ENCODE measurements at regions not wholly inside any gene's neighbourhood (a gene's known extent, or its start where the extent isn't known, plus 50 kb on each side); places are given as distances from the start of the nearest gene placed in this dataset.

DNA sequence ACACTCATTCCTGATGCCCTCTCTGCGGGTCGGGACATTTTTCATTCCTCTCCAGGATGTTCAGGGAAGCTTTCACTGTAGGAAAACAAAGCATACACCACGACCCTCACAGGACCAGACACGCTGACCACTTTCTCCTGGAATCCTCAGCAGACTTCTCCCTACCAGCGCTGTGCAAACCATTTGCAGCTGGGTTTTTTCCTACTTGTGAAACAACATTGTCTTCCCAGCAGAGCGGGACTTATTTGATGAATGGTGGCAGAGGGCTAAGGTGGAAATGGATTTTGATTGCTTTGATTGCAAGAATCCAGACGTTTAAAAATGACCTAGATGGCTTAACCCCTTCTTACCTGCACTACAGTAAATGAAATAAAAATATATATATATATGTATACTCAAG is 265.9 kb downstream of the TBC1D4 start:
- no peak for TF ChIP-seq CTCF (IDR thresholded peaks at IDR 0.05)
- TF ChIP-seq POLR2AphosphoS5 (IDR thresholded peaks at IDR 0.05), result no peak
- no peak for TF ChIP-seq POLR2A (IDR thresholded peaks at IDR 0.05)

Data from gastroesophageal sphincter (tissue), 3 donors.